WTC11 (cell line): ENCODE measurements at regions not wholly inside any gene's neighbourhood (a gene's known extent, or its start where the extent isn't known, plus 50 kb on each side); places are given as distances from the start of the nearest gene placed in this dataset.

Source experiments
- ATAC-seq: fragments of 200-7000 bp; cut with Tn5 transposase; 2 replicates; pipeline ENCODE4 v1.10.0; 2021; ENCODE audit warnings: mild to moderate bottlenecking, moderate library complexity
- CTCF ChIA-PET: fragments of 300-600 bp; sonication (Branson Sonifier 250); formaldehyde crosslinking; loops from one replicate; lab custom pipeline; 2021; ENCODE audit warnings: antibody characterized with exemption; lab: Charles Lee
- POLR2A ChIA-PET: fragments of 350-600 bp; sonication (Branson Sonifier 250); formaldehyde crosslinking; loops from one replicate; lab custom pipeline; 2021; ENCODE audit warnings: antibody characterized with exemption; lab: Charles Lee
- DNase-seq: peaks from one replicate; pipeline ENCODE4 v3.0.0; 2021; ENCODE audit warnings: low spot score
- H3K27ac Mint-ChIP-seq: 2 replicates; pipeline ENCODE4 v1.8.0; 2021; ENCODE audit warnings: mixed read lengths
- H3K27me3 Mint-ChIP-seq: 2 replicates; pipeline ENCODE4 v1.8.0; 2021; ENCODE audit warnings: low read depth, mild to moderate bottlenecking, moderate library complexity, mixed read lengths
- H3K36me3 Mint-ChIP-seq: 2 replicates; pipeline ENCODE4 v1.8.0; 2021; ENCODE audit warnings: mixed read lengths
- H3K4me1 Mint-ChIP-seq: 2 replicates; pipeline ENCODE4 v1.8.0; 2022; ENCODE audit warnings: mixed read lengths
- H3K4me3 Mint-ChIP-seq: 2 replicates; pipeline ENCODE4 v1.8.0; 2021; ENCODE audit warnings: mild to moderate bottlenecking, moderate library complexity, mixed read lengths
- H3K9me3 Mint-ChIP-seq: 2 replicates; pipeline ENCODE4 v1.8.0; 2021; ENCODE audit warnings: mixed read lengths
- FOXJ3 ChIP-seq: sonication (generic); formaldehyde crosslinking; IDR thresholded peaks from 2 replicates; pipeline ENCODE4 v1.9.0; 2021; ENCODE audit warnings: missing genetic modification reagents, mild to moderate bottlenecking, borderline replicate concordance
- FOXK1 ChIP-seq: sonication (generic); formaldehyde crosslinking; IDR thresholded peaks from 2 replicates; pipeline ENCODE4 v1.8.0; 2022; ENCODE audit warnings: mild to moderate bottlenecking, moderate library complexity, missing genetic modification reagents
- GTF2I ChIP-seq: fragments of 250-450 bp; sonication (Bioruptor Pico); conservative IDR thresholded peaks from 2 replicates; pipeline ENCODE4 v1.4.0; 2021; ENCODE audit warnings: mild to moderate bottlenecking
- JAZF1 ChIP-seq: fragments of 250-450 bp; sonication (Bioruptor Pico); IDR thresholded peaks from 2 replicates; pipeline ENCODE4 v1.9.0; 2021; ENCODE audit warnings: moderate library complexity, mild to moderate bottlenecking, inconsistent platforms
- NR1H2 ChIP-seq: sonication (generic); formaldehyde crosslinking; IDR thresholded peaks from 2 replicates; pipeline ENCODE4 v1.9.0; 2021; ENCODE audit warnings: mild to moderate bottlenecking, moderate library complexity, missing genetic modification reagents
- NR3C1 ChIP-seq: sonication (generic); formaldehyde crosslinking; conservative IDR thresholded peaks from 2 replicates; pipeline ENCODE4 v1.8.1; 2023; ENCODE audit warnings: low read depth, mild to moderate bottlenecking, missing genetic modification reagents
- PRRX2 ChIP-seq: fragments of 250-450 bp; sonication (Bioruptor Pico); IDR thresholded peaks from 2 replicates; pipeline ENCODE4 v1.8.0; 2021; ENCODE audit warnings: mild to moderate bottlenecking
- SMAD4 ChIP-seq: sonication (generic); formaldehyde crosslinking; IDR thresholded peaks from 2 replicates; pipeline ENCODE4 v1.8.0; 2022; ENCODE audit warnings: mild to moderate bottlenecking, missing genetic modification reagents
- SOX15 ChIP-seq: fragments of 250-450 bp; sonication (Bioruptor Pico); IDR thresholded peaks from 2 replicates; pipeline ENCODE4 v1.9.0; 2021; ENCODE audit warnings: mild to moderate bottlenecking
- SP1 ChIP-seq: sonication (generic); formaldehyde crosslinking; conservative IDR thresholded peaks from 2 replicates; pipeline ENCODE4 v1.8.1; 2022; ENCODE audit warnings: missing genetic modification reagents
- TF ChIP-seq, protein P1 (sequence below): sonication (generic); formaldehyde crosslinking; conservative IDR thresholded peaks from 2 replicates; pipeline ENCODE4 v1.8.1; 2022; ENCODE audit warnings: mild to moderate bottlenecking, missing genetic modification reagents
- TF ChIP-seq, protein P2 (sequence below): sonication (generic); formaldehyde crosslinking; IDR thresholded peaks from 2 replicates; pipeline ENCODE4 v1.8.1; 2023; ENCODE audit warnings: mild to moderate bottlenecking, missing genetic modification reagents
- TF ChIP-seq, protein P3 (sequence below): sonication (generic); formaldehyde crosslinking; IDR thresholded peaks from 2 replicates; pipeline ENCODE4 v1.8.0; 2023; ENCODE audit warnings: mild to moderate bottlenecking, missing genetic modification reagents
- TF ChIP-seq, protein P4 (sequence below): sonication (generic); formaldehyde crosslinking; IDR thresholded peaks from 2 replicates; pipeline ENCODE4 v1.8.0; 2023; ENCODE audit warnings: missing genetic modification reagents, mild to moderate bottlenecking, borderline replicate concordance
- TF ChIP-seq, protein P5 (sequence below): sonication (generic); formaldehyde crosslinking; IDR thresholded peaks from 2 replicates; pipeline ENCODE4 v1.8.0; 2022; ENCODE audit warnings: missing genetic modification reagents

DNA sequence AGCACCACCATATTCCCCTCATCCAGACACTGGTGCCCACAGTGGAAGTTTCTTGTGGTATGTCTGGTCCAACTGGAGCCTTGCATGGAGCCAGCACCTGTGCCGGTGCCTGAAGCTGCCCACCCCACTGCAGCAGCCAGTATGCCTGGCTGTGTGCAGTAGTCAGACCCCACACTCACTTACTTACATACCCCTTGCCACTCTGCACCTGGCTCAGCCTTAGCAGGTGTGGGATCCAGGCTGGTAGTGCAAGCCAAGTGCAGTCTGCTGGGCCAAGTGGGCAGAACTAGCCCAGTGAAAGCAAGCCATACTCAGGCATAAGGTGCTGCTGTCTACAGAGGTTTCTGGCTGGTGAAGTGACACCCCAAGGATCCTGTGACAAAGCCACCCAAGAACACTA, 871.4 kb upstream of the C9orf72 start:
- no peak overlapping the region for H3K27ac Mint-ChIP-seq
- ATAC-seq = no peak
- H3K4me1 Mint-ChIP-seq = no peaks in the 10 kb centered on the region
- H3K27me3 Mint-ChIP-seq = no peaks in the 10 kb centered on the region
- H3K36me3 Mint-ChIP-seq = peaks cover 4% of the 10 kb centered on the region
- no peak overlapping the region for H3K4me3 Mint-ChIP-seq
- POLR2A ChIA-PET = no interaction called here
- DNase-seq = no peak
- CTCF ChIA-PET = no interaction called here
- peaks cover 16% of the 10 kb centered on the region for H3K9me3 Mint-ChIP-seq
- TF ChIP-seq, protein P1, sequence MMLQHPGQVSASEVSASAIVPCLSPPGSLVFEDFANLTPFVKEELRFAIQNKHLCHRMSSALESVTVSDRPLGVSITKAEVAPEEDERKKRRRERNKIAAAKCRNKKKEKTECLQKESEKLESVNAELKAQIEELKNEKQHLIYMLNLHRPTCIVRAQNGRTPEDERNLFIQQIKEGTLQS (CRISPR knock-in tag) = no peak
- TF ChIP-seq, protein P2, sequence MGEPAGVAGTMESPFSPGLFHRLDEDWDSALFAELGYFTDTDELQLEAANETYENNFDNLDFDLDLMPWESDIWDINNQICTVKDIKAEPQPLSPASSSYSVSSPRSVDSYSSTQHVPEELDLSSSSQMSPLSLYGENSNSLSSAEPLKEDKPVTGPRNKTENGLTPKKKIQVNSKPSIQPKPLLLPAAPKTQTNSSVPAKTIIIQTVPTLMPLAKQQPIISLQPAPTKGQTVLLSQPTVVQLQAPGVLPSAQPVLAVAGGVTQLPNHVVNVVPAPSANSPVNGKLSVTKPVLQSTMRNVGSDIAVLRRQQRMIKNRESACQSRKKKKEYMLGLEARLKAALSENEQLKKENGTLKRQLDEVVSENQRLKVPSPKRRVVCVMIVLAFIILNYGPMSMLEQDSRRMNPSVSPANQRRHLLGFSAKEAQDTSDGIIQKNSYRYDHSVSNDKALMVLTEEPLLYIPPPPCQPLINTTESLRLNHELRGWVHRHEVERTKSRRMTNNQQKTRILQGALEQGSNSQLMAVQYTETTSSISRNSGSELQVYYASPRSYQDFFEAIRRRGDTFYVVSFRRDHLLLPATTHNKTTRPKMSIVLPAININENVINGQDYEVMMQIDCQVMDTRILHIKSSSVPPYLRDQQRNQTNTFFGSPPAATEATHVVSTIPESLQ = peak; percentile 37; the same call in 1 of the 2 replicates
- TF ChIP-seq FOXK1 (CRISPR knock-in tag) = no peak

DNA sequence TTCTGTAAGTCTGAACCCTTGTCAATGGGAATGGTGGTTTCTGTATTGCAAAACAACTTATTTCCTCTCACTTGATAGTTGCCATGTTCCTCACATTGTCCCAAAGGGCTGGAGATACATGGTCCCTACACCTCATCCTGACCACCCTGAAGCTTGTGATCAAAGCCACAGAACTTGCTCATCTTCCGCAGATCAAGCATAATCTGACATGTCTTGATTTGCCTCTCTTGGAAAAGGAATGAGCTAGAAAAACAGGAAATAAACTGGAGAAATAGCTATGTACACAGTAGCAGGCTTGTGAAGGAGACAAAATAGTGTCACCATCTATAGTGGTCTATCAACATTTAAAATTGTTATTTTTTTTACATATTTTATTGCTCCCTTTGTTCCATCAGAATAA, 871.9 kb upstream of the C9orf72 start:
- TF ChIP-seq, protein P3, sequence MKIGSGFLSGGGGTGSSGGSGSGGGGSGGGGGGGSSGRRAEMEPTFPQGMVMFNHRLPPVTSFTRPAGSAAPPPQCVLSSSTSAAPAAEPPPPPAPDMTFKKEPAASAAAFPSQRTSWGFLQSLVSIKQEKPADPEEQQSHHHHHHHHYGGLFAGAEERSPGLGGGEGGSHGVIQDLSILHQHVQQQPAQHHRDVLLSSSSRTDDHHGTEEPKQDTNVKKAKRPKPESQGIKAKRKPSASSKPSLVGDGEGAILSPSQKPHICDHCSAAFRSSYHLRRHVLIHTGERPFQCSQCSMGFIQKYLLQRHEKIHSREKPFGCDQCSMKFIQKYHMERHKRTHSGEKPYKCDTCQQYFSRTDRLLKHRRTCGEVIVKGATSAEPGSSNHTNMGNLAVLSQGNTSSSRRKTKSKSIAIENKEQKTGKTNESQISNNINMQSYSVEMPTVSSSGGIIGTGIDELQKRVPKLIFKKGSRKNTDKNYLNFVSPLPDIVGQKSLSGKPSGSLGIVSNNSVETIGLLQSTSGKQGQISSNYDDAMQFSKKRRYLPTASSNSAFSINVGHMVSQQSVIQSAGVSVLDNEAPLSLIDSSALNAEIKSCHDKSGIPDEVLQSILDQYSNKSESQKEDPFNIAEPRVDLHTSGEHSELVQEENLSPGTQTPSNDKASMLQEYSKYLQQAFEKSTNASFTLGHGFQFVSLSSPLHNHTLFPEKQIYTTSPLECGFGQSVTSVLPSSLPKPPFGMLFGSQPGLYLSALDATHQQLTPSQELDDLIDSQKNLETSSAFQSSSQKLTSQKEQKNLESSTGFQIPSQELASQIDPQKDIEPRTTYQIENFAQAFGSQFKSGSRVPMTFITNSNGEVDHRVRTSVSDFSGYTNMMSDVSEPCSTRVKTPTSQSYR (CRISPR knock-in tag) = no peak
- Mint-ChIP-seq H3K9me3 (peaks cover 16% of the 10 kb centered on the region), H3K4me1 (no peaks in the 10 kb centered on the region), H3K27me3 (no peaks in the 10 kb centered on the region), H3K27ac (no peak overlapping the region), H3K4me3 (no peak overlapping the region), H3K36me3 (peaks cover 4% of the 10 kb centered on the region)
- DNase-seq = no peak
- no peak for ATAC-seq
- CTCF ChIA-PET = no interaction called here
- POLR2A ChIA-PET = no interaction called here

DNA sequence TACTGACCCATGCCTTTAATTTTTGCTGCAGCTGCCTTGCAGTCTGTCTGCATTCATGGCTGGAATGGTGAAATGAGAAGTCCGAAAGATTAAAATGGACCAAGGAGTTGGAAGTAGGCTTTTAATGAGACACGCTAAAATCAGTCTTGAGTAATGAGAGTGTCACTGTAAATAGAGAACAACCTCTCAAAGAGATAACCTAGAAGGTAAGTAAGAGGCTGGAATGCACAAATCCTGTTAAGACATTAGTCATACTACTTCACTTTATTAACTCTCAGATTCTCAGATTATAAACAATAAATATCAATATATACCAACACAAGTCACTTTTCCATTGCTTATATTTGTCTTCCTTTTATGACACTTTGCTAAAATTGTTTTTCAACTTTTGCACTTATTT, 880.6 kb upstream of the C9orf72 start:
- Mint-ChIP-seq H3K4me1 (no peaks in the 10 kb centered on the region), H3K27ac (no peak overlapping the region), H3K9me3 (no peaks in the 10 kb centered on the region)
- ChIA-PET POLR2A (no interaction called here), CTCF (no interaction called here)
- TF ChIP-seq, protein P4, sequence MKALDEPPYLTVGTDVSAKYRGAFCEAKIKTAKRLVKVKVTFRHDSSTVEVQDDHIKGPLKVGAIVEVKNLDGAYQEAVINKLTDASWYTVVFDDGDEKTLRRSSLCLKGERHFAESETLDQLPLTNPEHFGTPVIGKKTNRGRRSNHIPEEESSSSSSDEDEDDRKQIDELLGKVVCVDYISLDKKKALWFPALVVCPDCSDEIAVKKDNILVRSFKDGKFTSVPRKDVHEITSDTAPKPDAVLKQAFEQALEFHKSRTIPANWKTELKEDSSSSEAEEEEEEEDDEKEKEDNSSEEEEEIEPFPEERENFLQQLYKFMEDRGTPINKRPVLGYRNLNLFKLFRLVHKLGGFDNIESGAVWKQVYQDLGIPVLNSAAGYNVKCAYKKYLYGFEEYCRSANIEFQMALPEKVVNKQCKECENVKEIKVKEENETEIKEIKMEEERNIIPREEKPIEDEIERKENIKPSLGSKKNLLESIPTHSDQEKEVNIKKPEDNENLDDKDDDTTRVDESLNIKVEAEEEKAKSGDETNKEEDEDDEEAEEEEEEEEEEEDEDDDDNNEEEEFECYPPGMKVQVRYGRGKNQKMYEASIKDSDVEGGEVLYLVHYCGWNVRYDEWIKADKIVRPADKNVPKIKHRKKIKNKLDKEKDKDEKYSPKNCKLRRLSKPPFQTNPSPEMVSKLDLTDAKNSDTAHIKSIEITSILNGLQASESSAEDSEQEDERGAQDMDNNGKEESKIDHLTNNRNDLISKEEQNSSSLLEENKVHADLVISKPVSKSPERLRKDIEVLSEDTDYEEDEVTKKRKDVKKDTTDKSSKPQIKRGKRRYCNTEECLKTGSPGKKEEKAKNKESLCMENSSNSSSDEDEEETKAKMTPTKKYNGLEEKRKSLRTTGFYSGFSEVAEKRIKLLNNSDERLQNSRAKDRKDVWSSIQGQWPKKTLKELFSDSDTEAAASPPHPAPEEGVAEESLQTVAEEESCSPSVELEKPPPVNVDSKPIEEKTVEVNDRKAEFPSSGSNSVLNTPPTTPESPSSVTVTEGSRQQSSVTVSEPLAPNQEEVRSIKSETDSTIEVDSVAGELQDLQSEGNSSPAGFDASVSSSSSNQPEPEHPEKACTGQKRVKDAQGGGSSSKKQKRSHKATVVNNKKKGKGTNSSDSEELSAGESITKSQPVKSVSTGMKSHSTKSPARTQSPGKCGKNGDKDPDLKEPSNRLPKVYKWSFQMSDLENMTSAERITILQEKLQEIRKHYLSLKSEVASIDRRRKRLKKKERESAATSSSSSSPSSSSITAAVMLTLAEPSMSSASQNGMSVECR = no peak
- TF ChIP-seq SP1 (no peak), NR1H2 (no peak), JAZF1 (CRISPR knock-in tag) (no peak), SOX15 (CRISPR knock-in tag) (no peak)
- TF ChIP-seq, all 79 proteins: peak for 0
- no peaks in the 10 kb centered on the region for H3K27me3 Mint-ChIP-seq
- no peaks in the 10 kb centered on the region for H3K36me3 Mint-ChIP-seq
- no peak overlapping the region for H3K4me3 Mint-ChIP-seq
- no peak for ATAC-seq
- DNase-seq = no peak

DNA sequence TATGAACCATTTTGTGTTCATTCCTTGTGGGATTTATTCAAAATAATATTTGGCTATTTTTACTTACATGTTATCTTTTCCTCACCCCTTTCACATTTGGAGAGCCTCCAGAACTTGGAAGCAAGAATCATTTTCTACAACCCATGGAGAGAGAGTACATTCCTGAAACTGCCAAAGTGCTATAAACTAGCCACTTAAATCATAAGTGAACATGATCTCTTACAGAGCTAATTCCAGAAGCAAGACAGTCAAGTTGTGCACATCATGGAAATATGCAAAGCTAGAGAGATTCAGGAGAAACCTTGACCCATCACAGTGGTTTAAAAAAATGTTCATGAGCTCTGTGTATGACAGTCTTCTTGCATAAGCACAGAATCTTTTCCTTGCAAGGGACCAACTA, 883.6 kb upstream of the C9orf72 start:
- no peak overlapping the region for H3K27ac Mint-ChIP-seq
- CTCF ChIA-PET = no interaction called here
- H3K27me3 Mint-ChIP-seq = no peaks in the 10 kb centered on the region
- ATAC-seq (no peak), DNase-seq (no peak)
- H3K4me3 Mint-ChIP-seq = no peak overlapping the region
- no peaks in the 10 kb centered on the region for H3K9me3 Mint-ChIP-seq
- H3K4me1 Mint-ChIP-seq = no peaks in the 10 kb centered on the region
- POLR2A ChIA-PET = no interaction called here
- H3K36me3 Mint-ChIP-seq = no peaks in the 10 kb centered on the region
- TF ChIP-seq FOXJ3 (CRISPR knock-in tag) = no peak
- no peak for TF ChIP-seq GTF2I
- TF ChIP-seq, protein P5, sequence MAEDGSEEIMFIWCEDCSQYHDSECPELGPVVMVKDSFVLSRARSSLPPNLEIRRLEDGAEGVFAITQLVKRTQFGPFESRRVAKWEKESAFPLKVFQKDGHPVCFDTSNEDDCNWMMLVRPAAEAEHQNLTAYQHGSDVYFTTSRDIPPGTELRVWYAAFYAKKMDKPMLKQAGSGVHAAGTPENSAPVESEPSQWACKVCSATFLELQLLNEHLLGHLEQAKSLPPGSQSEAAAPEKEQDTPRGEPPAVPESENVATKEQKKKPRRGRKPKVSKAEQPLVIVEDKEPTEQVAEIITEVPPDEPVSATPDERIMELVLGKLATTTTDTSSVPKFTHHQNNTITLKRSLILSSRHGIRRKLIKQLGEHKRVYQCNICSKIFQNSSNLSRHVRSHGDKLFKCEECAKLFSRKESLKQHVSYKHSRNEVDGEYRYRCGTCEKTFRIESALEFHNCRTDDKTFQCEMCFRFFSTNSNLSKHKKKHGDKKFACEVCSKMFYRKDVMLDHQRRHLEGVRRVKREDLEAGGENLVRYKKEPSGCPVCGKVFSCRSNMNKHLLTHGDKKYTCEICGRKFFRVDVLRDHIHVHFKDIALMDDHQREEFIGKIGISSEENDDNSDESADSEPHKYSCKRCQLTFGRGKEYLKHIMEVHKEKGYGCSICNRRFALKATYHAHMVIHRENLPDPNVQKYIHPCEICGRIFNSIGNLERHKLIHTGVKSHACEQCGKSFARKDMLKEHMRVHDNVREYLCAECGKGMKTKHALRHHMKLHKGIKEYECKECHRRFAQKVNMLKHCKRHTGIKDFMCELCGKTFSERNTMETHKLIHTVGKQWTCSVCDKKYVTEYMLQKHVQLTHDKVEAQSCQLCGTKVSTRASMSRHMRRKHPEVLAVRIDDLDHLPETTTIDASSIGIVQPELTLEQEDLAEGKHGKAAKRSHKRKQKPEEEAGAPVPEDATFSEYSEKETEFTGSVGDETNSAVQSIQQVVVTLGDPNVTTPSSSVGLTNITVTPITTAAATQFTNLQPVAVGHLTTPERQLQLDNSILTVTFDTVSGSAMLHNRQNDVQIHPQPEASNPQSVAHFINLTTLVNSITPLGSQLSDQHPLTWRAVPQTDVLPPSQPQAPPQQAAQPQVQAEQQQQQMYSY (CRISPR knock-in tag) = no peak
- TF ChIP-seq PRRX2 = no peak
- no peak for TF ChIP-seq SMAD4 (CRISPR knock-in tag)
- no peak for TF ChIP-seq NR3C1 (CRISPR knock-in tag)
